ENCODE measurements at regions not wholly inside any gene's neighbourhood (a gene's known extent, or its start where the extent isn't known, plus 50 kb on each side); places are given as distances from the start of the nearest gene placed in this dataset.

DNA sequence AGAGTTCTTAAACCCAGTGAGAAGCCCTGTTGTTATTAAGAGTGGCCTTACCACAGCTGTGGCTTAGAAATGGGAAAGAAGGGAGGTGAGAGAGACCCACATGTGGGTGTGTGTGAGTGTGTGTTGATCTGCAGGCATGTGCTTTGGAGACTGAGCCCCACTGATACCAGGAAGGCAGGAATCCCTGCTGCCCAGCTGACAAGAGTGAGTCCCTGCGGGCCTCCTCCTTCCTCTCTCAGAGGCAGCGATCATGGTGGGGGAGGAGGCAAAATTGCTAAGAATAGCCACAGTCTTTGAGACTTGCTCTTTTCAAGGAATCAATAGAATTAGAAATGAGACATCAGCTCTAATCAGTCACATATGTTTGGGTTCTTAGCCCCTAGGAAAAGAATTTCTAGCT is 87.0 kb upstream of the WARS2 start:
- TF ChIP-seq, protein P1, sequence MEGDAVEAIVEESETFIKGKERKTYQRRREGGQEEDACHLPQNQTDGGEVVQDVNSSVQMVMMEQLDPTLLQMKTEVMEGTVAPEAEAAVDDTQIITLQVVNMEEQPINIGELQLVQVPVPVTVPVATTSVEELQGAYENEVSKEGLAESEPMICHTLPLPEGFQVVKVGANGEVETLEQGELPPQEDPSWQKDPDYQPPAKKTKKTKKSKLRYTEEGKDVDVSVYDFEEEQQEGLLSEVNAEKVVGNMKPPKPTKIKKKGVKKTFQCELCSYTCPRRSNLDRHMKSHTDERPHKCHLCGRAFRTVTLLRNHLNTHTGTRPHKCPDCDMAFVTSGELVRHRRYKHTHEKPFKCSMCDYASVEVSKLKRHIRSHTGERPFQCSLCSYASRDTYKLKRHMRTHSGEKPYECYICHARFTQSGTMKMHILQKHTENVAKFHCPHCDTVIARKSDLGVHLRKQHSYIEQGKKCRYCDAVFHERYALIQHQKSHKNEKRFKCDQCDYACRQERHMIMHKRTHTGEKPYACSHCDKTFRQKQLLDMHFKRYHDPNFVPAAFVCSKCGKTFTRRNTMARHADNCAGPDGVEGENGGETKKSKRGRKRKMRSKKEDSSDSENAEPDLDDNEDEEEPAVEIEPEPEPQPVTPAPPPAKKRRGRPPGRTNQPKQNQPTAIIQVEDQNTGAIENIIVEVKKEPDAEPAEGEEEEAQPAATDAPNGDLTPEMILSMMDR (conservative IDR thresholded peaks at IDR 0.05): no peak
- no peak for TF ChIP-seq EZH2 (IDR thresholded peaks at IDR 0.05; ENCODE audit: low read depth)

Data from PC-9 (cell line).